ENCODE measurements at regions not wholly inside any gene's neighbourhood (a gene's known extent, or its start where the extent isn't known, plus 50 kb on each side); places are given as distances from the start of the nearest gene placed in this dataset.

- H3K4me1 ChIP-seq (ENCODE audit: control insufficient read depth, insufficient read depth, low read length): no peaks in the 10 kb centered on the region
- no peaks in the 10 kb centered on the region for H3K36me3 ChIP-seq (ENCODE audit: control insufficient read depth, insufficient read depth, low read length)
- 53% methylated on average over 11 of the region's 12 CpGs for WGBS (ENCODE audit: insufficient coverage)
- H3K27ac ChIP-seq (ENCODE audit: low read length): no peak overlapping the region
- H3K9me3 ChIP-seq (replicated peaks; ENCODE audit: control insufficient read depth, low read depth, low read length): no peaks in the 10 kb centered on the region
- no peaks in the 10 kb centered on the region for H3K27me3 ChIP-seq (ENCODE audit: control insufficient read depth, insufficient read depth, low read length)
- no peak for DNase-seq
- H3K4me3 ChIP-seq (ENCODE audit: low read length): no peak overlapping the region
These were observed 243.0 kb upstream of the N4BP1 start for GRCh38 chr16:48852951-48853350.

GRCh38 chr16:48852458-48852857 is 242.5 kb upstream of the N4BP1 start:
- H3K27ac ChIP-seq (ENCODE audit: low read length): no peak overlapping the region
- no peaks in the 10 kb centered on the region for H3K4me1 ChIP-seq (ENCODE audit: control insufficient read depth, insufficient read depth, low read length)
- 58% methylated on average over 5 of the region's 6 CpGs for WGBS (ENCODE audit: insufficient coverage)
- no peak for DNase-seq
- no peaks in the 10 kb centered on the region for H3K27me3 ChIP-seq (ENCODE audit: control insufficient read depth, insufficient read depth, low read length)
- no peaks in the 10 kb centered on the region for H3K9me3 ChIP-seq (replicated peaks; ENCODE audit: control insufficient read depth, low read depth, low read length)
- no peaks in the 10 kb centered on the region for H3K36me3 ChIP-seq (ENCODE audit: control insufficient read depth, insufficient read depth, low read length)
- no peak overlapping the region for H3K4me3 ChIP-seq (ENCODE audit: low read length)

- 67% methylated on average over 1 of the region's 7 CpGs for WGBS (ENCODE audit: insufficient coverage)
These were observed 240.3 kb upstream of the N4BP1 start for GRCh38 chr16:48850097-48850770.

GRCh38 chr16:48846277-48846676 is 236.3 kb upstream of the N4BP1 start:
- Histone ChIP-seq H3K27ac (ENCODE audit: low read length) (no peak overlapping the region), H3K36me3 (ENCODE audit: control insufficient read depth, insufficient read depth, low read length) (no peaks in the 10 kb centered on the region), H3K4me1 (ENCODE audit: control insufficient read depth, insufficient read depth, low read length) (no peaks in the 10 kb centered on the region), H3K9me3 (replicated peaks; ENCODE audit: control insufficient read depth, low read depth, low read length) (no peaks in the 10 kb centered on the region), H3K27me3 (ENCODE audit: control insufficient read depth, insufficient read depth, low read length) (no peaks in the 10 kb centered on the region), H3K4me3 (ENCODE audit: low read length) (no peak overlapping the region)
- no CpG with 5 or more reads among the region's 2 CpGs for WGBS (ENCODE audit: insufficient coverage)
- DNase-seq: no peak

More at GRCh38 chr16:48850097-48850770, 240.3 kb upstream of the N4BP1 start:
- H3K27me3 ChIP-seq (ENCODE audit: control insufficient read depth, insufficient read depth, low read length): no peaks in the 10 kb centered on the region
- H3K4me3 ChIP-seq (ENCODE audit: low read length): no peak overlapping the region
- no peak overlapping the region for H3K27ac ChIP-seq (ENCODE audit: low read length)
- H3K4me1 ChIP-seq (ENCODE audit: control insufficient read depth, insufficient read depth, low read length): no peaks in the 10 kb centered on the region
- no peak for DNase-seq
- H3K9me3 ChIP-seq (replicated peaks; ENCODE audit: control insufficient read depth, low read depth, low read length): no peaks in the 10 kb centered on the region
- H3K36me3 ChIP-seq (ENCODE audit: control insufficient read depth, insufficient read depth, low read length): no peaks in the 10 kb centered on the region

GRCh38 chr16:48845261-48845660 is 235.3 kb upstream of the N4BP1 start:
- 60% methylated on average over 1 of the region's 2 CpGs for WGBS (ENCODE audit: insufficient coverage)
- Histone ChIP-seq H3K4me1 (ENCODE audit: control insufficient read depth, insufficient read depth, low read length) (no peaks in the 10 kb centered on the region), H3K36me3 (ENCODE audit: control insufficient read depth, insufficient read depth, low read length) (no peaks in the 10 kb centered on the region), H3K27ac (ENCODE audit: low read length) (no peak overlapping the region), H3K4me3 (ENCODE audit: low read length) (no peak overlapping the region), H3K9me3 (replicated peaks; ENCODE audit: control insufficient read depth, low read depth, low read length) (no peaks in the 10 kb centered on the region), H3K27me3 (ENCODE audit: control insufficient read depth, insufficient read depth, low read length) (no peaks in the 10 kb centered on the region)
- no peak for DNase-seq

GRCh38 chr16:48838349-48838748 is 228.4 kb upstream of the N4BP1 start:
- H3K9me3 ChIP-seq (replicated peaks; ENCODE audit: control insufficient read depth, low read depth, low read length): no peaks in the 10 kb centered on the region
- 43% methylated on average over 1 of the region's 1 CpG for WGBS (ENCODE audit: insufficient coverage)
- no peaks in the 10 kb centered on the region for H3K27me3 ChIP-seq (ENCODE audit: control insufficient read depth, insufficient read depth, low read length)
- no peak for DNase-seq
- H3K4me3 ChIP-seq (ENCODE audit: low read length): no peak overlapping the region
- no peak overlapping the region for H3K27ac ChIP-seq (ENCODE audit: low read length)
- no peaks in the 10 kb centered on the region for H3K36me3 ChIP-seq (ENCODE audit: control insufficient read depth, insufficient read depth, low read length)
- H3K4me1 ChIP-seq (ENCODE audit: control insufficient read depth, insufficient read depth, low read length): no peaks in the 10 kb centered on the region

- Histone ChIP-seq H3K27me3 (ENCODE audit: control insufficient read depth, insufficient read depth, low read length) (no peaks in the 10 kb centered on the region), H3K9me3 (replicated peaks; ENCODE audit: control insufficient read depth, low read depth, low read length) (no peaks in the 10 kb centered on the region), H3K4me1 (ENCODE audit: control insufficient read depth, insufficient read depth, low read length) (no peaks in the 10 kb centered on the region), H3K27ac (ENCODE audit: low read length) (no peak overlapping the region), H3K4me3 (ENCODE audit: low read length) (no peak overlapping the region), H3K36me3 (ENCODE audit: control insufficient read depth, insufficient read depth, low read length) (no peaks in the 10 kb centered on the region)
- no CpG with 5 or more reads among the region's 4 CpGs for WGBS (ENCODE audit: insufficient coverage)
- DNase-seq: no peak
These were observed 226.7 kb upstream of the N4BP1 start for GRCh38 chr16:48836636-48837035.

- H3K27me3 ChIP-seq (ENCODE audit: control insufficient read depth, insufficient read depth, low read length): no peaks in the 10 kb centered on the region
- DNase-seq: no peak
- no peak overlapping the region for H3K27ac ChIP-seq (ENCODE audit: low read length)
- H3K4me3 ChIP-seq (ENCODE audit: low read length): no peak overlapping the region
- WGBS (ENCODE audit: insufficient coverage): 100% methylated on average over 2 of the region's 2 CpGs
- no peaks in the 10 kb centered on the region for H3K9me3 ChIP-seq (replicated peaks; ENCODE audit: control insufficient read depth, low read depth, low read length)
- no peaks in the 10 kb centered on the region for H3K4me1 ChIP-seq (ENCODE audit: control insufficient read depth, insufficient read depth, low read length)
- no peaks in the 10 kb centered on the region for H3K36me3 ChIP-seq (ENCODE audit: control insufficient read depth, insufficient read depth, low read length)
These were observed 226.1 kb upstream of the N4BP1 start for GRCh38 chr16:48836067-48836466.

GRCh38 chr16:48834576-48834975 is 224.6 kb upstream of the N4BP1 start:
- H3K27me3 ChIP-seq (ENCODE audit: control insufficient read depth, insufficient read depth, low read length): no peaks in the 10 kb centered on the region
- DNase-seq: no peak
- no peaks in the 10 kb centered on the region for H3K36me3 ChIP-seq (ENCODE audit: control insufficient read depth, insufficient read depth, low read length)
- WGBS (ENCODE audit: insufficient coverage): 40% methylated on average over 1 of the region's 1 CpG
- no peaks in the 10 kb centered on the region for H3K9me3 ChIP-seq (replicated peaks; ENCODE audit: control insufficient read depth, low read depth, low read length)
- H3K4me1 ChIP-seq (ENCODE audit: control insufficient read depth, insufficient read depth, low read length): no peaks in the 10 kb centered on the region
- H3K27ac ChIP-seq (ENCODE audit: low read length): no peak overlapping the region
- no peak overlapping the region for H3K4me3 ChIP-seq (ENCODE audit: low read length)

- H3K9me3 ChIP-seq (replicated peaks; ENCODE audit: control insufficient read depth, low read depth, low read length): no peaks in the 10 kb centered on the region
- H3K27ac ChIP-seq (ENCODE audit: low read length): no peak overlapping the region
- H3K4me1 ChIP-seq (ENCODE audit: control insufficient read depth, insufficient read depth, low read length): no peaks in the 10 kb centered on the region
- H3K4me3 ChIP-seq (ENCODE audit: low read length): no peak overlapping the region
- H3K27me3 ChIP-seq (ENCODE audit: control insufficient read depth, insufficient read depth, low read length): no peaks in the 10 kb centered on the region
- 63% methylated on average over 2 of the region's 2 CpGs for WGBS (ENCODE audit: insufficient coverage)
- DNase-seq: no peak
- no peaks in the 10 kb centered on the region for H3K36me3 ChIP-seq (ENCODE audit: control insufficient read depth, insufficient read depth, low read length)
These were observed 223.5 kb upstream of the N4BP1 start for GRCh38 chr16:48833461-48833860.

All from muscle of leg (tissue), 3 donors.